H1 (cell line): ENCODE measurements at regions not wholly inside any gene's neighbourhood (a gene's known extent, or its start where the extent isn't known, plus 50 kb on each side); places are given as distances from the start of the nearest gene placed in this dataset.
A peak's percentile ranks its signal among the peaks of the same experiment; 100 is the strongest.

Source experiments
- ASH2L ChIP-seq: fragments of 200-600, 300-600 bp; sonication (generic); IDR thresholded peaks from one replicate; pipeline ENCODE4 v1.7.1; 2017; ENCODE audit warnings: low read length
- ATF3 ChIP-seq: IDR thresholded peaks from 2 replicates; pipeline ENCODE4 v1.6.1; 2011; ENCODE audit warnings: low read depth, mild to moderate bottlenecking, low read length; ENCODE audit not compliant: insufficient read depth
- BCL11A ChIP-seq, 2 experiments: IDR thresholded peaks; one replicate each; pipeline ENCODE4 v1.6.1; 2011; ENCODE audit warnings: low read depth in 2 of 2, low read length in 2 of 2, mild to moderate bottlenecking in 2 of 2
- BRCA1 ChIP-seq: IDR thresholded peaks from 2 replicates; pipeline ENCODE4 v1.6.1; 2012; ENCODE audit warnings: low read depth, low read length, improper control_type of control experiment
- CBX5 ChIP-seq: fragments of 300-800, 300-1000 bp; sonication (generic); IDR thresholded peaks from 2 replicates; pipeline ENCODE4 v1.7.1; 2016; ENCODE audit warnings: antibody characterized with exemption, low read length, low read depth
- CBX8 ChIP-seq: fragments of 300-800, 300-1000 bp; sonication (generic); IDR thresholded peaks from 2 replicates; pipeline ENCODE4 v1.7.1; 2016; ENCODE audit warnings: low read depth, low read length, borderline replicate concordance
- CHD1 ChIP-seq: IDR thresholded peaks from 2 replicates; pipeline ENCODE4 v1.6.1; 2012; ENCODE audit warnings: low read depth, low read length, improper control_type of control experiment
- CTCF ChIP-seq, 3 experiments: IDR thresholded peaks; 1 replicate in 2 of 3; 2 replicates in 1 of 3; pipeline versions ENCODE4 v1.5.1 to v1.6.1; 2011; ENCODE audit warnings: low read length in 3 of 3, mild to moderate bottlenecking in 3 of 3, inconsistent platforms in 2 of 3, low read depth in 1 of 3, moderate library complexity in 1 of 3; ENCODE audit not compliant: insufficient read depth in 1 of 3; ENCODE audit errors: control extremely low read depth in 1 of 3
- EP300 ChIP-seq, 2 experiments: IDR thresholded peaks; 1 replicate in 1 of 2; 2 replicates in 1 of 2; pipeline ENCODE4 v1.6.1; 2011 to 2012; ENCODE audit warnings: low read depth in 2 of 2, low read length in 2 of 2, mild to moderate bottlenecking in 2 of 2, borderline replicate concordance in 1 of 2, inconsistent platforms in 1 of 2, moderate library complexity in 1 of 2
- JUND ChIP-seq: IDR thresholded peaks from 2 replicates; pipeline ENCODE4 v1.6.1; 2011; ENCODE audit warnings: mild to moderate bottlenecking, improper control_type of control experiment, low read length
- KDM4A ChIP-seq: IDR thresholded peaks from one replicate; pipeline ENCODE4 v1.7.1; 2012; ENCODE audit warnings: low read depth, mild to moderate bottlenecking, moderate library complexity, low read length, inconsistent platforms; ENCODE audit not compliant: severe bottlenecking
- PHF8 ChIP-seq: fragments of 200-600 bp; sonication (generic); conservative IDR thresholded peaks from 2 replicates; pipeline ENCODE4 v1.7.1; 2012; ENCODE audit warnings: low read depth, mild to moderate bottlenecking, inconsistent platforms, low read length, moderate library complexity
- POLR2AphosphoS5 ChIP-seq: IDR thresholded peaks from 2 replicates; pipeline ENCODE4 v1.6.1; 2011; ENCODE audit warnings: low read depth, low read length
- POU5F1 ChIP-seq: IDR thresholded peaks from 2 replicates; pipeline ENCODE4 v1.6.1; 2011; ENCODE audit warnings: low read depth, mild to moderate bottlenecking, low read length, moderate library complexity
- RAD21 ChIP-seq, 2 experiments: IDR thresholded peaks in 1 of 2; conservative IDR thresholded peaks in 1 of 2; 2 replicates each; pipeline ENCODE4 v1.6.1; 2011; ENCODE audit warnings: low read depth in 2 of 2, low read length in 2 of 2, improper control_type of control experiment in 1 of 2, inconsistent platforms in 1 of 2, mild to moderate bottlenecking in 1 of 2, moderate library complexity in 1 of 2
- RBBP5 ChIP-seq: IDR thresholded peaks from 2 replicates; pipeline ENCODE4 v1.7.1; 2012; ENCODE audit warnings: low read depth, mild to moderate bottlenecking, inconsistent platforms, low read length, moderate library complexity, borderline replicate concordance
- RXRA ChIP-seq: IDR thresholded peaks from 2 replicates; pipeline ENCODE4 v1.6.1; 2011; ENCODE audit warnings: low read depth, mild to moderate bottlenecking, low read length, moderate library complexity; ENCODE audit not compliant: insufficient read depth
- SP4 ChIP-seq: IDR thresholded peaks from 2 replicates; pipeline ENCODE4 v1.6.1; 2012; ENCODE audit warnings: low read length, inconsistent platforms
- TAF7 ChIP-seq: optimal IDR thresholded peaks from 2 replicates; pipeline ENCODE3; 2011; ENCODE audit warnings: low read depth, mild to moderate bottlenecking, inconsistent platforms, low read length, moderate library complexity, borderline replicate concordance
- TCF12 ChIP-seq: IDR thresholded peaks from 2 replicates; pipeline ENCODE4 v1.6.1; 2011; ENCODE audit warnings: low read depth, mild to moderate bottlenecking, low read length
- ZNF274 ChIP-seq: IDR thresholded peaks from 2 replicates; pipeline ENCODE4 v1.7.0; 2012; ENCODE audit warnings: low read length, borderline replicate concordance; ENCODE audit errors: extremely low read depth

GRCh38 chr7:130982160-130982638, 248.2 kb upstream of the KLF14 start (continued):
- TF ChIP-seq CHD1 (no peak), EP300 (IDR thresholded peaks at IDR 0.05; ENCODE audit: borderline replicate concordance in 1 of 2, low read depth in 2 of 2, low read length in 2 of 2) (no peak), BCL11A (IDR thresholded peaks at IDR 0.05; ENCODE audit: low read depth in 2 of 2, low read length in 2 of 2) (no peak), BRCA1 (no peak), RXRA (no peak), RAD21 (IDR thresholded peaks at IDR 0.05 in 1 of 2, conservative IDR thresholded peaks at IDR 0.05 in 1 of 2; ENCODE audit: low read depth in 2 of 2, low read length in 2 of 2) (peak; percentile 78 to 79), RBBP5 (no peak), CBX5 (no peak), KDM4A (no peak), JUND (no peak), ZNF274 (no peak), CTCF (IDR thresholded peaks at IDR 0.05; ENCODE audit: control extremely low read depth in 1 of 3, insufficient read depth in 1 of 3, low read depth in 1 of 3, low read length in 3 of 3) (peak in 2 of 3 experiments; percentile 69 to 83; a peak in 3 of 4 replicates), TAF7 (no peak), ATF3 (no peak), ASH2L (no peak), POU5F1 (no peak), POLR2AphosphoS5 (no peak), TCF12 (no peak), CBX8 (no peak), SP4 (no peak), PHF8 (no peak)
